Renal pelvis (tissue), 1 donor: ENCODE measurements at regions not wholly inside any gene's neighbourhood (a gene's known extent, or its start where the extent isn't known, plus 50 kb on each side); places are given as distances from the start of the nearest gene placed in this dataset.
A peak's percentile ranks its signal among the peaks of the same experiment; 100 is the strongest.
"Not testable (repeated sequence)": the region's sequence is repeated elsewhere in the genome, so short reads cannot be mapped to it uniquely, and the experiment has no call there.

ENCODE experiments used
- DNase-seq: peaks from one replicate; pipeline ENCODE4 v3.0.0-alpha.2; 2013

GRCh38 chr10:33101392-33101787, 143.4 kb upstream of the ITGB1 start:
- DNase-seq: no peak

GRCh38 chr10:33100781-33101391, 142.9 kb upstream of the ITGB1 start:
- no peak for DNase-seq

GRCh38 chr10:33099748-33100147, 141.7 kb upstream of the ITGB1 start:
- no peak for DNase-seq

GRCh38 chr10:33098951-33099663, 141.1 kb upstream of the ITGB1 start:
- no peak for DNase-seq

GRCh38 chr10:33095867-33096815, 138.1 kb upstream of the ITGB1 start:
- DNase-seq: no peak

- DNase-seq: no peak
Measured at GRCh38 chr10:33094263-33095051, 136.4 kb upstream of the ITGB1 start.

DNA sequence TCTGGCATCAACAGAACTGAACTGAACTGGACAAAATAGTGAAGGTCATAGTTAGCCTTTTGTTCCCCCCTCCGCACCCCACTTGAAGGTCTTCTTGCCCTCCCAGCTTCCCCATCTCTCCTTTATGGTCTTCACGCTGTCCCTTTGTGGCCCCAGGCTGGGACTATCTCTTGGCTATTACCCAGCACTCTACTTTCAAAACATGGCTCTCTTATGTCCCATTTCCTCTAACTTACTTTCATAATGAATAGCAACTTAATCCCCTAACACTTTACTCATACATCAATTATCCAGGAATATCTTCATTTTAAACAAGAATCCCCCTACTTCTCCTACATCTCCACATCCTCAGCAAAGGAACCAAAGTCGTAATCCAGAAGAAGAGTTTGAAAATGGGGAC, 135.3 kb upstream of the ITGB1 start:
- no peak for DNase-seq

DNA sequence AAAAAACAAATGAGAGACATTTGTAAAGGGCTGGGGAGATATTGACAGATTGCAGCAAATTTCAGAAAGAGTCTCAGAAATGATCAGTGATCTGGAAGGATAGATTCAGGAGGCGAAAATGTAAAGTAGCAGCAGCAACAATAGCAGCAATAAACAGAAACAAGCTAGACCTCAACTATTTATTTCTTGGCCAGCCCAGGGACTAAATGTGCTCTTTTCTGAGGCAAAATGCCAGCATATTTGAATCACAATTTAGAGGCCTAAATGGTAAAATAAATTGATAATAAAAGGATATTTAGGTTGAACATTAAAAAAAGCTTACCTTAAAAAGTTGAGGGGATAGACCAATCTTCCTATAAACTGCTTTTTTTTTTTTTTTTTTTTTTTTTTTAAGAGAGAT, 134.6 kb upstream of the ITGB1 start:
- no peak for DNase-seq

DNA sequence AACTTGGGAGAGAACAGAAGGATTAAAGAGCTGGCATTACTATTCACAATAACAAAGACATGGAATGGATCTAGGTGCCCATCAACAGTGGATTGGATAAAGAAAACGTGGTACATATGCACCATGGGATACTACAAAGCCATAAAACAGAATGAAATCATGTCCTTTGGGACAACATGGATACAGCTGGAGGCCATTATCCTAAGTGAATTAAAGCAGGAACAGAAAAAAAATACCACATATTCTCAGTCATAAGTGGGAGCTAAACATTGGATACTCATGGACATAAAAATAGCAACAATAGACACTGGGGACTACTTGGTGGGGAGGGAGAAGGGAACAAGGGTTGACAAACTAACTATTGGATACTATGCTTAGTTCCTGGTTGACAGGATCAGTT, 133.2 kb upstream of the ITGB1 start:
- DNase-seq: no peak

GRCh38 chr10:33088990-33089389, 131.0 kb upstream of the ITGB1 start:
- DNase-seq: no peak

GRCh38 chr10:33087922-33088321, 129.9 kb upstream of the ITGB1 start:
- DNase-seq: no peak

DNA sequence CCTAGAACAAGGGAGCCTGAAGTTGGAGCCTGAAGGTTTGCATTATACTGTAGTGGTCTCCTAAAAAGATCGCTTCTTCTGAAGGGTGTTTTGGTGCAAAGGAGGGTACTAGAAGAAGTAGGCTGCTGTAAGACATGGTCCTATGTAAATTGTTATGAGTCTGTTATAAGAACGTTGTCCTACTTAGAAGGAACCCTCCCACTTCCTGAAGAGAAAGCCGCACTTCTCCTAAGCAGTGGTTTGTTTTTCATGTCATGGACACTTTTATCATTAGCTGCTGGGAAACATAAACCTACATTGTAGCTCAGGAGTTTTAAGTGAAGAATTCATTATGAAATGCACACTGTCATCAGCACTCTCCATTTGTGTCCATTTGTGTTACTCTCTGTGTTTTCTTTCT, 129.1 kb upstream of the ITGB1 start:
- no peak for DNase-seq

- no peak for DNase-seq
Measured at GRCh38 chr10:33086100-33086499, 128.1 kb upstream of the ITGB1 start.

DNA sequence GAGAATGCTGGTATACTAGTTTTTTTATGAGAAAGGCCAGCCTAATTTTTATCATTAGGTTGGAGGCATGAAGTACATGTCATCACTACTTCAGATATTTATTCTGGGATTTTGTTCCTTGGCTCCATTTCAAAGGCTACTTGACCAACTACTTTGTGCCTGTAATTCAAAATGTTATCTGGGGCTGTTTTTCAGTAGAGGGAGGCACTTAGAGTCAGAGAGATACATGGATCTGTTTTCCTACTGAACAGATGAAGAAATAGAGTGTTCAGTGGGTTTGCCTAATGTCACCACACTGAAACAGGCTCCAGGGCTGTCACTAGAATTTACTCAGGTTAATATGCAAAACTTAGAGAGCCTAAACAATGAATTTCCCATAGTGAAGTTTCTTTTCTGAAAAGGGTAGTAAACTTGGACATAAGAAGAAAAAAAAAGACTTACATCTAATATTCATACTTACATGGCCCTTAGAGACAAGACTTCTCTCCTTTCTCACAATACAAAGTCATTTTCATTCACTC, 127.3 kb upstream of the ITGB1 start:
- DNase-seq: no peak

- DNase-seq: no peak
Measured at GRCh38 chr10:33084453-33084852, 126.4 kb upstream of the ITGB1 start.

GRCh38 chr10:33082373-33082895, 124.4 kb upstream of the ITGB1 start:
- DNase-seq: peak; percentile 60

- DNase-seq: not testable (repeated sequence)
Measured at GRCh38 chr10:33080467-33080866, 122.4 kb upstream of the ITGB1 start.

GRCh38 chr10:33074443-33074842, 116.4 kb upstream of the ITGB1 start:
- no peak for DNase-seq

DNA sequence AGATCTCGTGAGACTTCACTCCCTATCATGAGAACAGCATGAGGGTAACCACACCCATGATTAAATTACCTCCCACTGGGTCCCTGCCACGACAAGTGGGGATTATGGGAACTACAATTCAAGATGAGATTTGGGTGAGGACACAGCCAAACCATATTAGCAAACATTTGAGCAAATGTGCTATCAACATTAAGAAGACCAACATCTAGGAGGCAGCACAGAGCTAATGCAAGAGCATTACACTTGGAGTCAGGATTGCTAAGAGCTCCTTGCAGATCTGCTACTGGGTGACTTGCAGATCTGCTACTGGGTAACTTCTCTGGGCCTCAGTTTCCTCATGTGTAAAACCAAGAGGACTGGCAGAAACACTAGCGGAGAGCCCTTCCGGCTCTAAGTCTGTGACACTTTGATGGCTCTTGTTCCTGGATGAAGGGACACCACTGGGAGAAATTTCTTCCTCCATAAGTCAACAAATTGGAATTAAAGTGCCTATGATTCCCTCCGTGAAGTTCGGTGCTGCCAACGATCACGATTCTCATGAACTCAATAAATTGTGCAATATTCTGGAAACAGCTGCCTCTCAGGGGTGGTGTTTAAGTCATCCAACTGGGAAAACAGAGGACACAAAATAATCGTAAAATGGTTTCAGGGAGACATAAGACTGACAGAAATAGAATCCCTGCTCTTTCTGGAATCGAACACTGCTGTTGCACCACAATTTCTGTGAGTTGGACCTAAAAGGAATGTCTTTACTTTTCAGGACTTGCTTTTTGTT, 115.8 kb upstream of the ITGB1 start:
- no peak for DNase-seq

DNA sequence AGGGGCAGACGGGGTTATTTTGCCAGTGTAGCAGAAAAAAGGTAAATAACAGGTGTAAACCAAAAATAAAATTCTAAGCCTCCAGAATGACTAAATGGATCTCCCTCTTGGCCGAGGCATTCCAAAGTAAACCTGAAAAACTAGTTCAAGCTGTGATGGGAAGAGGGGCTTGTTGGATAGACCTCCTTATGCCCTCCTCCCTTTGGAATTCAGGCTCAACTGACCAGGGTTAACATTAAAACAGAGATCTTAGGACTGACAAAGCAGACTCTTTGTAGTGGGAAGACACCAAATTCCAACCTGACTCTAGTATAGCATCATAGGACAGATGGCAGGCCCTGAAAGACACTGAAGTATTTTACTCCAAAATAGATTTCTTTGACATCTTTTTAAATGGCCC, 113.8 kb upstream of the ITGB1 start:
- no peak for DNase-seq

DNA sequence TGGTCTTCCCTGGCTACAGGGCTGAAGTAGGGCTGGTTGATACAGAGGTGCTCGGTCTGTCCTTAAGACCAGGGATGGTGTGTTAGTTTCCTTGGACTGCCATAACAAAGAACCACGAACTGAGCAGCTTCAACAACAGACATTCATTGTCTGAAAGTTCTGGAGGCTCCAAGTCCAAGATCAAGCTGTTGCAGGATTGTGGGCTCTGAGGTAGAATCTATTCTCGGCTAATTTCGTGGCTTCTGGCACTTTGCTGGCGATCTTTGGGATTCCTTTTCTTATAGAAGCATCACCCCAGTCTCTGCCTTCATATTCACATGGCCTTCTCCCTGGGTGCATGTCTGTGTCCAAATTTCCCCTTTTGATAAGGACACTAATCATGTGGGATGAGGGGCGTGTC, 112.1 kb upstream of the ITGB1 start:
- no peak for DNase-seq
